BLaER1 (cell line): ENCODE measurements at regions not wholly inside any gene's neighbourhood (a gene's known extent, or its start where the extent isn't known, plus 50 kb on each side); places are given as distances from the start of the nearest gene placed in this dataset.

Experiments used
- H3K27ac ChIP-seq: shearing (Covaris generic); formaldehyde crosslinking; 2 replicates; pipeline ENCODE4 v1.8.1; 2022
- H3K27me3 ChIP-seq: shearing (Covaris generic); formaldehyde crosslinking; 2 replicates; pipeline ENCODE4 v1.8.1; 2022
- H3K36me3 ChIP-seq: shearing (Covaris generic); formaldehyde crosslinking; 2 replicates; pipeline ENCODE4 v1.8.1; 2022
- H3K4me1 ChIP-seq: shearing (Covaris generic); formaldehyde crosslinking; 2 replicates; pipeline ENCODE4 v1.8.1; 2022
- H3K4me2 ChIP-seq: shearing (Covaris generic); formaldehyde crosslinking; 2 replicates; pipeline ENCODE4 v1.8.1; 2022
- H3K4me3 ChIP-seq: shearing (Covaris generic); formaldehyde crosslinking; 2 replicates; pipeline ENCODE4 v1.8.1; 2022
- H3K9ac ChIP-seq: shearing (Covaris generic); formaldehyde crosslinking; 2 replicates; pipeline ENCODE4 v1.8.1; 2022
- H3K9me3 ChIP-seq: shearing (Covaris generic); formaldehyde crosslinking; 2 replicates; pipeline ENCODE4 v1.8.1; 2022
- H4K20me1 ChIP-seq: shearing (Covaris generic); formaldehyde crosslinking; 2 replicates; pipeline ENCODE4 v1.8.1; 2022
- Cebpa-rat ChIP-seq: shearing (Covaris generic); IDR thresholded peaks from 2 replicates; pipeline ENCODE4 v1.8.1; 2022

DNA sequence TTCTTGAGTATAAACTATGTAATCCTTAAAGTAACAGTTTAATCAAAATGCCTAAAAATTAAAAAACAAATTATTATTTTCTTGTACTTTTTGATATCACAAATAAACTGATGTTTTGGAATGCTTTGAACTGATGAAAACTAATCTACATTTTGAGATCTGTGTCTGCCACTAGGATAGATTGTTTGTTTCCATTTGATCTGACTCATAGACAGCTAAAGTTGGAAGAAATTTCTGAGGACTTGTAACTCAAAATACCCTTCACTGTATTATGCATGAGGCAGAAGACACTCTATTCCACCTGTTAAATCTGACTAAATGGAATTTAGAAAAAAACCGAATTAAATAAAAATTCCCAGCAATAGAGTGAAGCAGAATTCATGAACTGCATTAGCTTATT, 1400.0 kb upstream of the FLRT2 start:
- Histone ChIP-seq H3K4me1 (no peaks in the 10 kb centered on the region), H3K4me2 (no peak overlapping the region), H3K27ac (no peak overlapping the region), H4K20me1 (no peaks in the 10 kb centered on the region), H3K36me3 (no peaks in the 10 kb centered on the region), H3K27me3 (no peaks in the 10 kb centered on the region), H3K9ac (no peak overlapping the region), H3K4me3 (no peak overlapping the region), H3K9me3 (no peaks in the 10 kb centered on the region)
- TF ChIP-seq Cebpa-rat = no peak

DNA sequence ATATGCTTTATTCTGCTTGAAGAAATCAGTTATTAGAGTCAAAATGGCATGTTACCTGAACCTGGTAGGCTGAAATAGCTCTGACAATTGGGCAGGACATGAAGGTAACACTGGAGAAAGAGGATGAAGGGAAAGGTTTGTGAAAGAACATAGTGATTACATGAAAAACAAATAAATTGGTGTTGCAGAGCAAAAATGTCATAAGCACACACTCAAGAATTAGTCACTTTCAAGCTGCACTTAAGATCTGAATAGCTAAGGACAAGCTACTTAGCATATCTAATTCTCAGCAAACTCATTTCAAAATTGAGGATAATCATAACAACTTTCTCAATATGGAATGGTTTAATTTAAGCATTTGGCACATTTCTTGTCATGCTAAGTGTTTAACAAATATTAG, 1398.0 kb upstream of the FLRT2 start:
- Histone ChIP-seq H3K27me3 (no peaks in the 10 kb centered on the region), H3K4me2 (no peak overlapping the region), H3K36me3 (no peaks in the 10 kb centered on the region), H3K9ac (no peak overlapping the region), H3K9me3 (no peaks in the 10 kb centered on the region), H3K4me1 (no peaks in the 10 kb centered on the region), H3K27ac (no peak overlapping the region), H4K20me1 (no peaks in the 10 kb centered on the region), H3K4me3 (no peak overlapping the region)
- TF ChIP-seq Cebpa-rat = no peak

DNA sequence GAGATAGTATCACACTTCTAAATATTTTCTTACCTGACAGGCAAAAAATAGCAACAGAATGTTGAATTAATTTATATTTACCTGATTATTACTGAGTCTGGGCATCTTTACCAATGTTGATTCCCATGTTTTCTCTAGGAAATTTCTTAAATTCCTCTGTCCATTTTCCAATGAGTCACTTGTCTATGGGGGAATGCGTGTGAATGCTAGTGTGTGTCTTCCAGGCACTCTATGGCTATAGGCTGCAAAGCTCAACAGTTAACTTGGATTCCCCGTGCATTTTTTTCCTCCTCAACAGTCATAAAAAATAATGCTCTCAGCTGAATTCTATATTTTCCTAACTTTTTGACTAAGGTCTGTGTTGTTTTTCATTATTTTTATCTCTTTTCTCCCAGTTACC, 1385.8 kb upstream of the FLRT2 start:
- Histone ChIP-seq H4K20me1 (no peaks in the 10 kb centered on the region), H3K4me3 (no peak overlapping the region), H3K9me3 (no peaks in the 10 kb centered on the region), H3K4me1 (no peaks in the 10 kb centered on the region), H3K36me3 (no peaks in the 10 kb centered on the region), H3K27ac (no peak overlapping the region), H3K4me2 (no peak overlapping the region), H3K27me3 (no peaks in the 10 kb centered on the region), H3K9ac (no peak overlapping the region)
- no peak for TF ChIP-seq Cebpa-rat

DNA sequence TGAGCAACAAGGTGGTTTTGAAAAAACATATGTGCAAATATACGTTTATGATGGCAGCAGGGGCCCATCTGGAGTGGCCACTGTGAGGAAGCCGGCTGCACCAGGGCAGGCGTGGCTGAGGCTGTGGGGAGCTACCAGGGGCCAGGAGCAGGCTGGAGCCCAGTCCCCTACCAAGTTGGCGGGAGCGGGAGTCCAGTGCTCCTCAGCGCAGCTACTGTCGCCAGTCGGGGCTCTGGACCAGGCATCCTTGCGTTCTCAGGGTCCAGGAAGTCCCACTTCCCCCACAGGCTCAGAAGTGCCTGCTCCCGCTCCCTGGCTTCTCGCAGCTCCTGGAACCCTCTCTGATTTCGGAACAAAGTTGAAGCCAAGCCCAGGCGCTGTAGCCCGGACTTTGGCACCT, 1377.5 kb upstream of the FLRT2 start:
- Histone ChIP-seq H3K9ac (no peak overlapping the region), H3K4me1 (no peaks in the 10 kb centered on the region), H4K20me1 (no peaks in the 10 kb centered on the region), H3K36me3 (no peaks in the 10 kb centered on the region), H3K4me3 (no peak overlapping the region), H3K9me3 (no peaks in the 10 kb centered on the region), H3K27me3 (no peaks in the 10 kb centered on the region), H3K27ac (no peak overlapping the region), H3K4me2 (no peak overlapping the region)
- TF ChIP-seq Cebpa-rat = no peak

DNA sequence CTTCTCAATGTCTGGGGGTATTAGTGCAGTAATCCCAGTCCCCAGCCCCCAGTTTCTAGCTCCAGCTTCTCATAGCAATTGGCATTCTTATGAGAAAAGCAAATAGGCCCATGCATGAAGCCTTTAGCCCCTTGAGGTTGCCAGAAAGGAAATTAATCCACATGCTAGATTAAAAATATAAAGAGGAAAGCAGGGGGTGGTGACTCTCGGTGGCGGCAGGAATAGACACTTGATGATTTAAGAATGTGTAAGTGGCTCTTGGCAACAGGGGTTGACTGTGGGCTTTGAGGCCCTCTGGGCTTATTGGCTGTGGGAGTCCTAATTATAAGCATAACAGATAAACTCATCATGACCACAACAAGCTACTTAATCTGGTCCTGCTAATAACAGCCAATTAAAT, 1367.3 kb upstream of the FLRT2 start:
- Histone ChIP-seq H3K27me3 (no peaks in the 10 kb centered on the region), H3K36me3 (no peaks in the 10 kb centered on the region), H3K27ac (no peak overlapping the region), H3K4me2 (no peak overlapping the region), H3K4me3 (no peak overlapping the region), H3K9ac (no peak overlapping the region), H4K20me1 (no peaks in the 10 kb centered on the region), H3K9me3 (no peaks in the 10 kb centered on the region), H3K4me1 (no peaks in the 10 kb centered on the region)
- TF ChIP-seq Cebpa-rat = no peak

DNA sequence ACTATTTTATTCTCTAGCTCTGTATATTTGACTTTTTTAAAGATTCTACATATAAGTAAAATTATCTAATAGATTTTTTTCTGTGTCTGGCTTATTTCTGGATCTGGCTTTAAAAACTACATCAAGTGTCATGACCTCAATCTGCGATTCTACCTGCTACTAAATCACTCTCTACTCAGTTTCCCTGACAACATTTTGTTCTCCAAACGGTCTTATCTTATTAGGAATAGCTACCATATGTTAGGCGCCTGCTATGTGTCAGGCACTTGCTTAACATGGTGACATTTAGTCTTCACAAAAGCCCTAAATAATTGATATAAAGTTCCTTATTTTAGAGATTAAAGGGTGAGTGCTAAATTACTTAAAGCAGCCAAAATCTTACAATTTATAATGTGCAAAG, 1362.9 kb upstream of the FLRT2 start:
- H3K9ac ChIP-seq = no peak overlapping the region
- no peaks in the 10 kb centered on the region for H3K36me3 ChIP-seq
- H3K27ac ChIP-seq = no peak overlapping the region
- H3K4me1 ChIP-seq = no peaks in the 10 kb centered on the region
- no peaks in the 10 kb centered on the region for H3K9me3 ChIP-seq
- TF ChIP-seq Cebpa-rat = no peak
- H3K4me3 ChIP-seq = no peak overlapping the region
- H3K27me3 ChIP-seq = no peaks in the 10 kb centered on the region
- H4K20me1 ChIP-seq = no peaks in the 10 kb centered on the region
- H3K4me2 ChIP-seq = no peak overlapping the region

DNA sequence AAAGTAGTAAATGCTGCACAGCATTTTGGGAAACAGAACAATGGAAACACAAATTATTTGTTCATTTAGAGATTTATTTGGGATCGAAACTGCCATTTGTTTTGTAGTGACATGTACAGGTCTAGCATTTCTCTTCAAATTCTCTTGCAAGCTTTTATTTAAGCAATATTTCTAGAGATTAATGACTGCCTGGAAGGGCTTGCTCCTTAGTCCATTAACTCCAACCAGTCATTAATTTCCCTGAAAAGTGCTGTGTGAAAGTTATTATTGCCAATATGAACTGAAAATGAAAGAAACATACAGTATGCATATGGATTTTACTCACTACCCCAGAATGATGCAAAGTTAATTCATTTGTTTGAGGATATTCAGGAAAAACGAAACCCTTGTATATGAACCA, 1349.6 kb upstream of the FLRT2 start:
- H3K36me3 ChIP-seq = no peaks in the 10 kb centered on the region
- no peaks in the 10 kb centered on the region for H3K9me3 ChIP-seq
- H3K27me3 ChIP-seq = no peaks in the 10 kb centered on the region
- no peak overlapping the region for H3K9ac ChIP-seq
- H3K4me3 ChIP-seq = no peak overlapping the region
- no peaks in the 10 kb centered on the region for H3K4me1 ChIP-seq
- TF ChIP-seq Cebpa-rat = no peak
- no peak overlapping the region for H3K27ac ChIP-seq
- no peak overlapping the region for H3K4me2 ChIP-seq
- H4K20me1 ChIP-seq = no peaks in the 10 kb centered on the region

- Histone ChIP-seq H3K4me3 (no peak overlapping the region), H3K9me3 (no peaks in the 10 kb centered on the region), H3K27ac (no peak overlapping the region), H3K9ac (no peak overlapping the region), H3K27me3 (no peaks in the 10 kb centered on the region), H3K4me2 (no peak overlapping the region), H3K36me3 (no peaks in the 10 kb centered on the region), H3K4me1 (no peaks in the 10 kb centered on the region), H4K20me1 (no peaks in the 10 kb centered on the region)
- no peak for TF ChIP-seq Cebpa-rat
Observed at GRCh38 chr14:84181072-84181471, 1348.9 kb upstream of the FLRT2 start.

DNA sequence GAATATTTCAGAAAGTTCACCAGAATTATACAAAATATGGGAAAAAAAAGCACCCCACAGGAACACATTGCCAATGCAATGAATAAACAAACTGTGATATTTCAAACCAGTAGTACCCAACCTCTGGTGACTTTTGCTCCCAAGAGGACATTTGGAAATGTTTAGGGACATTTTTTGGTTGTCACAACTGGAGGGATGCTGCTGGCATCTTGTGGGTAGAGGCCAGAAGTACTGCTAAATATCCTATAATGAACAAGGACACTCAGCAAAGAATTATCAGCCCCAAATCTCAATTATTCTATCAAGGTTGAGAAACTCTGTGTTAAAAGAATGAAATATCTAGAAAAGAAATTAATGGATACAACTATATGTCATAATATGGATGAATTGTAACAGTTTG, 1334.4 kb upstream of the FLRT2 start:
- TF ChIP-seq Cebpa-rat = no peak
- no peaks in the 10 kb centered on the region for H4K20me1 ChIP-seq
- peaks cover 15% of the 10 kb centered on the region for H3K9me3 ChIP-seq
- H3K27ac ChIP-seq = no peak overlapping the region
- no peak overlapping the region for H3K4me3 ChIP-seq
- no peaks in the 10 kb centered on the region for H3K27me3 ChIP-seq
- H3K4me1 ChIP-seq = no peaks in the 10 kb centered on the region
- no peak overlapping the region for H3K9ac ChIP-seq
- H3K36me3 ChIP-seq = no peaks in the 10 kb centered on the region
- no peak overlapping the region for H3K4me2 ChIP-seq

GRCh38 chr14:84197704-84198103, 1332.2 kb upstream of the FLRT2 start:
- no peaks in the 10 kb centered on the region for H3K27me3 ChIP-seq
- H3K27ac ChIP-seq = no peak overlapping the region
- H3K36me3 ChIP-seq = no peaks in the 10 kb centered on the region
- no peak overlapping the region for H3K4me2 ChIP-seq
- H3K4me3 ChIP-seq = no peak overlapping the region
- no peak for TF ChIP-seq Cebpa-rat
- peaks cover 15% of the 10 kb centered on the region for H3K9me3 ChIP-seq
- no peak overlapping the region for H3K9ac ChIP-seq
- no peaks in the 10 kb centered on the region for H3K4me1 ChIP-seq
- H4K20me1 ChIP-seq = no peaks in the 10 kb centered on the region

DNA sequence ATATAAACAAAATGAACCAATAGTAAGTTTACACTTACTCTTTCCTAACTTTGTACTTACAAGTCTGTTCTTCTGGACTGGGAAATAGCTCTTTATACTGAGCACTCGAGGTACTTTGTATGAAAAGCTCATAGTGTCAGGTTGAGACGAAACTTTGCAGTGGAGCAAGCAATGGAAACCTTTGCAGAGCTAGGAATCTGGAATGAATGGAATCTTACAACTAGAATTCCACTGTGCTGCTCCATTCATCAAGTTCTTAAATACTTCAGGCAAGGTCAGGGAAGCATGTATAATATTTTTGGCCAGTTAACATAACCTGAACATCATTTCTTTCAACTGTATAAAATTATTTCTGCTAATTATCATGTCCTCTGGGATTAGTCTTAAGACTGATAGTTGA, 1327.5 kb upstream of the FLRT2 start:
- Histone ChIP-seq H3K9ac (no peak overlapping the region), H3K4me1 (no peaks in the 10 kb centered on the region), H3K4me3 (no peak overlapping the region), H4K20me1 (no peaks in the 10 kb centered on the region), H3K4me2 (no peak overlapping the region), H3K27ac (no peak overlapping the region), H3K27me3 (no peaks in the 10 kb centered on the region), H3K9me3 (no peaks in the 10 kb centered on the region), H3K36me3 (no peaks in the 10 kb centered on the region)
- no peak for TF ChIP-seq Cebpa-rat
